RWPE2 (cell line): ENCODE measurements at regions not wholly inside any gene's neighbourhood (a gene's known extent, or its start where the extent isn't known, plus 50 kb on each side); places are given as distances from the start of the nearest gene placed in this dataset.
"Not testable (repeated sequence)": the region's sequence is repeated elsewhere in the genome, so short reads cannot be mapped to it uniquely, and the experiment has no call there.

Source experiments
- ATAC-seq: fragments of 200-7000 bp; cut with Tn5 transposase; 3 replicates; pipeline ENCODE4 v1.9.1; 2021; ENCODE audit warnings: low read depth
- DNase-seq: peaks from one replicate; pipeline ENCODE4 v3.0.0-alpha.2; 2020; ENCODE audit warnings: low spot score
- H3K27ac ChIP-seq: fragments of 450-650 bp; 2 replicates; pipeline ENCODE4 v1.5.1; 2017; ENCODE audit warnings: mild to moderate bottlenecking; ENCODE audit not compliant: poor library complexity, severe bottlenecking
- H3K27me3 ChIP-seq: fragments of 250-450 bp; sonication (Bioruptor Pico); 2 replicates; pipeline ENCODE4 v1.5.1; 2021; ENCODE audit warnings: mild to moderate bottlenecking, moderate library complexity; ENCODE audit not compliant: insufficient read depth, poor library complexity, severe bottlenecking
- H3K36me3 ChIP-seq: fragments of 250-450 bp; sonication (Bioruptor Pico); 2 replicates; pipeline ENCODE4 v1.5.1; 2020; ENCODE audit warnings: low read depth, mild to moderate bottlenecking, moderate library complexity
- H3K4me1 ChIP-seq: fragments of 250-450 bp; sonication (Bioruptor Pico); 2 replicates; pipeline ENCODE4 v1.5.1; 2021; ENCODE audit warnings: mild to moderate bottlenecking, moderate library complexity; ENCODE audit not compliant: insufficient read depth, poor library complexity, severe bottlenecking
- H3K4me3 ChIP-seq: fragments of 250-450 bp; sonication (Bioruptor Pico); 2 replicates; pipeline ENCODE4 v1.5.1; 2021; ENCODE audit warnings: mild to moderate bottlenecking, moderate library complexity; ENCODE audit not compliant: severe bottlenecking
- H3K9me3 ChIP-seq: fragments of 250-450 bp; sonication (Bioruptor Pico); 2 replicates; pipeline ENCODE4 v1.5.1; 2021; ENCODE audit warnings: mild to moderate bottlenecking, moderate library complexity; ENCODE audit not compliant: severe bottlenecking

GRCh38 chr4:49575250-49575649 lies 589.2 kb downstream of the CWH43 start:
- not testable (repeated sequence) for H3K27ac ChIP-seq, DNase-seq, H3K36me3 ChIP-seq, H3K4me3 ChIP-seq, ATAC-seq, H3K4me1 ChIP-seq, H3K27me3 ChIP-seq, H3K9me3 ChIP-seq

- H3K4me3 ChIP-seq, ATAC-seq, H3K36me3 ChIP-seq, DNase-seq, H3K27me3 ChIP-seq, H3K4me1 ChIP-seq, H3K9me3 ChIP-seq, H3K27ac ChIP-seq: not testable (repeated sequence)
Measured at GRCh38 chr4:49578371-49578770, 592.3 kb downstream of the CWH43 start.

DNA sequence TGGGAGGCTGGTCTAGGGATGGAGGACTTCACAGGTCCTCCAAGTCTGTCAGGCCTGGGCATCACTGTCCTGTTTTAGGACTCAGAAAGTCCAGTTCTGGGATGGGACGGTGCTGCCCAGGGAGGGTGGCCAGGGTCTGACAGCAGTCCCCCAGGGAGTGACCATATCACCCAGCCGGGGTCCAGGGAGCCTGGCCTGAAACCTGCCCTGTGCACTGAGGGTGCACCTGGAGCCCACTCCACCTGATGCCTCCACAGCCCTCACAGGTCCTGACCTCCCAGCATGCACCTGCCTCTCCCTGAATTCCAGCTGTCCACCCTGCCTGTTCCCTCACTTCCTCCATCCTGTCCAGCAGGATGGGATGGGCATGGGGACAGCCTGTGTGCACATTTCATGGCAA lies 592.8 kb downstream of the CWH43 start:
- not testable (repeated sequence) for H3K27me3 ChIP-seq, H3K4me1 ChIP-seq, H3K27ac ChIP-seq, H3K36me3 ChIP-seq, DNase-seq, H3K4me3 ChIP-seq, H3K9me3 ChIP-seq, ATAC-seq

- H3K4me1 ChIP-seq, DNase-seq, H3K27ac ChIP-seq, H3K27me3 ChIP-seq, H3K36me3 ChIP-seq, ATAC-seq, H3K4me3 ChIP-seq, H3K9me3 ChIP-seq: not testable (repeated sequence)
Measured at GRCh38 chr4:49580166-49580565, 594.1 kb downstream of the CWH43 start.

DNA sequence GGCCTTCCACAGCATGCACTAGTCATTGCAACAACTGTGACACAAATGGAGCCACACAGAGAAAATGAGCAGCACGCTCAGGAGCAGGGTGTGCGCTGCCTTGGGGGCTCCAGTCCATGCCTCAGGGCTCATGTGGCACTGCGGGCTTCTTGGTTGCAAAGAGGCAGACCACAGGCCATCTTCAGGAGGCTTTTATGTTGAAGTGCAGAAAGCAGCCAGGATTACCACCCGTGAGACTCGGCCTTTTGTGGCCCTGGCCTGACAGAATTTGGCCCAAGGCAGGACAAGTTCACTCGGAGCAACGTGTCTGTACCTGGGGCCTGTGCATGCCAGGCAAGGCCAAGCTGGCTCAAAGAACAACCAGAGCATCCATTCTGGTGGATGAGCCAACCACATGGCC lies 602.3 kb downstream of the CWH43 start:
- not testable (repeated sequence) for H3K4me1 ChIP-seq, ATAC-seq, H3K27ac ChIP-seq, DNase-seq, H3K4me3 ChIP-seq, H3K27me3 ChIP-seq, H3K36me3 ChIP-seq, H3K9me3 ChIP-seq

DNA sequence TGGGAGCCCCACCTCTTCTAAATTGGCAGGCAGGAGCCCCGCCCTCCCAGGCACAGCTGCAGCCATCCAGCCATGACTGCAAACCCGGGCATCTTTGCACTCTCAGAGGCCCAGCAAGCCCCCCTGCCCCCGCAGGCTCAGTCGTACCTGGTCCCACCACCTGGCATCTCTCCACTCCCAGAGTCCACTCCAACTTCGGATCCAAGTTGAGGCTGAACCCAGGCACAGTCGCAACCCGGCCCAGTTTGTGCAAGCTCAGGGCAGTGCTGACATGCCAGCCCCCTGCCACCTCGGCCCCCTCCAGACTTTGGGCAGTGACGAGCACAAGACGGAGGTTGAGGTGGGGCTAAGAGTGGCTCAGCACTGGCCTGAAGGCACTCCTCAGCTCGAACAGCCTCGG lies 632.4 kb downstream of the CWH43 start:
- not testable (repeated sequence) for H3K4me3 ChIP-seq, H3K36me3 ChIP-seq, H3K9me3 ChIP-seq, H3K4me1 ChIP-seq, ATAC-seq, H3K27ac ChIP-seq, H3K27me3 ChIP-seq, DNase-seq

GRCh38 chr4:49626478-49626877 lies 640.4 kb downstream of the CWH43 start:
- H3K4me1 ChIP-seq, H3K4me3 ChIP-seq, H3K9me3 ChIP-seq, DNase-seq, H3K27me3 ChIP-seq, ATAC-seq, H3K27ac ChIP-seq, H3K36me3 ChIP-seq: not testable (repeated sequence)
